WTC11 (cell line): ENCODE measurements at regions not wholly inside any gene's neighbourhood (a gene's known extent, or its start where the extent isn't known, plus 50 kb on each side); places are given as distances from the start of the nearest gene placed in this dataset.

Source experiments
- ATAC-seq: fragments of 200-7000 bp; cut with Tn5 transposase; 2 replicates; pipeline ENCODE4 v1.10.0; 2021; ENCODE audit warnings: mild to moderate bottlenecking, moderate library complexity
- CTCF ChIA-PET: fragments of 300-600 bp; sonication (Branson Sonifier 250); formaldehyde crosslinking; loops from one replicate; lab custom pipeline; 2021; ENCODE audit warnings: antibody characterized with exemption; lab: Charles Lee
- POLR2A ChIA-PET: fragments of 350-600 bp; sonication (Branson Sonifier 250); formaldehyde crosslinking; loops from one replicate; lab custom pipeline; 2021; ENCODE audit warnings: antibody characterized with exemption; lab: Charles Lee
- DNase-seq: peaks from one replicate; pipeline ENCODE4 v3.0.0; 2021; ENCODE audit warnings: low spot score
- H3K27ac Mint-ChIP-seq: 2 replicates; pipeline ENCODE4 v1.8.0; 2021; ENCODE audit warnings: mixed read lengths
- H3K27me3 Mint-ChIP-seq: 2 replicates; pipeline ENCODE4 v1.8.0; 2021; ENCODE audit warnings: low read depth, mild to moderate bottlenecking, moderate library complexity, mixed read lengths
- H3K36me3 Mint-ChIP-seq: 2 replicates; pipeline ENCODE4 v1.8.0; 2021; ENCODE audit warnings: mixed read lengths
- H3K4me1 Mint-ChIP-seq: 2 replicates; pipeline ENCODE4 v1.8.0; 2022; ENCODE audit warnings: mixed read lengths
- H3K4me3 Mint-ChIP-seq: 2 replicates; pipeline ENCODE4 v1.8.0; 2021; ENCODE audit warnings: mild to moderate bottlenecking, moderate library complexity, mixed read lengths
- H3K9me3 Mint-ChIP-seq: 2 replicates; pipeline ENCODE4 v1.8.0; 2021; ENCODE audit warnings: mixed read lengths
- ARID4B ChIP-seq: sonication (generic); formaldehyde crosslinking; IDR thresholded peaks from 2 replicates; pipeline ENCODE4 v1.8.0; 2023; ENCODE audit warnings: missing genetic modification reagents, mild to moderate bottlenecking, borderline replicate concordance
- CDX4 ChIP-seq: fragments of 250-450 bp; sonication (Bioruptor Pico); IDR thresholded peaks from 2 replicates; pipeline ENCODE4 v1.9.0; 2021; ENCODE audit warnings: moderate library complexity, mild to moderate bottlenecking, inconsistent platforms, borderline replicate concordance
- E2F5 ChIP-seq: sonication (generic); formaldehyde crosslinking; IDR thresholded peaks from 2 replicates; pipeline ENCODE4 v1.8.1; 2022; ENCODE audit warnings: mild to moderate bottlenecking, moderate library complexity, missing genetic modification reagents
- ETV6 ChIP-seq: sonication (generic); formaldehyde crosslinking; IDR thresholded peaks from 2 replicates; pipeline ENCODE4 v1.8.1; 2022; ENCODE audit warnings: mild to moderate bottlenecking, missing genetic modification reagents
- FOXK1 ChIP-seq: sonication (generic); formaldehyde crosslinking; IDR thresholded peaks from 2 replicates; pipeline ENCODE4 v1.8.0; 2022; ENCODE audit warnings: mild to moderate bottlenecking, moderate library complexity, missing genetic modification reagents
- JAZF1 ChIP-seq: fragments of 250-450 bp; sonication (Bioruptor Pico); IDR thresholded peaks from 2 replicates; pipeline ENCODE4 v1.9.0; 2021; ENCODE audit warnings: moderate library complexity, mild to moderate bottlenecking, inconsistent platforms
- MAX ChIP-seq: sonication (generic); formaldehyde crosslinking; IDR thresholded peaks from 2 replicates; pipeline ENCODE4 v1.8.0; 2022; ENCODE audit warnings: mild to moderate bottlenecking, missing genetic modification reagents
- MXD4 ChIP-seq: fragments of 250-450 bp; sonication (Bioruptor Pico); IDR thresholded peaks from 2 replicates; pipeline ENCODE4 v1.8.0; 2021; ENCODE audit warnings: mild to moderate bottlenecking, moderate library complexity, borderline replicate concordance
- MYBL2 ChIP-seq: sonication (generic); formaldehyde crosslinking; IDR thresholded peaks from 2 replicates; pipeline ENCODE4 v1.8.1; 2023; ENCODE audit warnings: mild to moderate bottlenecking, moderate library complexity, missing genetic modification reagents
- NR1H2 ChIP-seq: sonication (generic); formaldehyde crosslinking; IDR thresholded peaks from 2 replicates; pipeline ENCODE4 v1.9.0; 2021; ENCODE audit warnings: mild to moderate bottlenecking, moderate library complexity, missing genetic modification reagents
- SOX15 ChIP-seq: fragments of 250-450 bp; sonication (Bioruptor Pico); IDR thresholded peaks from 2 replicates; pipeline ENCODE4 v1.9.0; 2021; ENCODE audit warnings: mild to moderate bottlenecking
- ZNF219 ChIP-seq: sonication (generic); formaldehyde crosslinking; IDR thresholded peaks from 2 replicates; pipeline ENCODE4 v1.8.0; 2023; ENCODE audit warnings: missing genetic modification reagents, mild to moderate bottlenecking, borderline replicate concordance
- ZNF423 ChIP-seq: fragments of 250-450 bp; sonication (Bioruptor Pico); IDR thresholded peaks from 2 replicates; pipeline ENCODE4 v2.1.2; 2022; ENCODE audit warnings: mild to moderate bottlenecking, moderate library complexity
- ZNF512 ChIP-seq: sonication (generic); formaldehyde crosslinking; IDR thresholded peaks from 2 replicates; pipeline ENCODE4 v1.8.1; 2022; ENCODE audit warnings: missing genetic modification reagents, borderline replicate concordance
- ZNF671 ChIP-seq: fragments of 250-450 bp; sonication (Bioruptor Pico); IDR thresholded peaks from 2 replicates; pipeline ENCODE4 v1.8.0; 2021; ENCODE audit warnings: mild to moderate bottlenecking
- TF ChIP-seq, protein P1 (sequence below): sonication (generic); formaldehyde crosslinking; IDR thresholded peaks from 2 replicates; pipeline ENCODE4 v1.8.0; 2022; ENCODE audit warnings: mild to moderate bottlenecking, missing genetic modification reagents
- TF ChIP-seq, protein P2 (sequence below): sonication (generic); formaldehyde crosslinking; conservative IDR thresholded peaks from 2 replicates; pipeline ENCODE4 v1.8.1; 2023; ENCODE audit warnings: mild to moderate bottlenecking, low read depth, missing genetic modification reagents, moderate library complexity
- TF ChIP-seq, protein P3 (sequence below): sonication (generic); formaldehyde crosslinking; conservative IDR thresholded peaks from 2 replicates; pipeline ENCODE4 v1.8.1; 2022; ENCODE audit warnings: mild to moderate bottlenecking, missing genetic modification reagents

- Mint-ChIP-seq H3K4me1 (peaks cover 62% of the 10 kb centered on the region), H3K4me3 (no peak overlapping the region), H3K9me3 (peaks cover 2% of the 10 kb centered on the region), H3K27ac (no peak overlapping the region), H3K36me3 (peaks cover 6% of the 10 kb centered on the region), H3K27me3 (peaks cover 34% of the 10 kb centered on the region)
- ATAC-seq, result no peak
- ChIA-PET POLR2A (no interaction called here), CTCF (interaction anchor here (0.5 kb wide), 1 partner anchor 216 kb away, joined by 6 read pairs; no protein-coding TSS in a partner anchor)
- TF ChIP-seq NR1H2 (no peak), ZNF671 (no peak), MXD4 (CRISPR knock-in tag) (no peak), ARID4B (CRISPR knock-in tag) (no peak), E2F5 (CRISPR knock-in tag) (no peak), ZNF512 (CRISPR knock-in tag) (no peak), MYBL2 (CRISPR knock-in tag) (no peak), SOX15 (no peak), FOXK1 (CRISPR knock-in tag) (no peak), ZNF423 (CRISPR knock-in tag) (no peak), ZNF219 (CRISPR knock-in tag) (no peak), MAX (CRISPR knock-in tag) (no peak), CDX4 (CRISPR knock-in tag) (no peak), JAZF1 (CRISPR knock-in tag) (no peak), ETV6 (CRISPR knock-in tag) (no peak)
- TF ChIP-seq, protein P1, sequence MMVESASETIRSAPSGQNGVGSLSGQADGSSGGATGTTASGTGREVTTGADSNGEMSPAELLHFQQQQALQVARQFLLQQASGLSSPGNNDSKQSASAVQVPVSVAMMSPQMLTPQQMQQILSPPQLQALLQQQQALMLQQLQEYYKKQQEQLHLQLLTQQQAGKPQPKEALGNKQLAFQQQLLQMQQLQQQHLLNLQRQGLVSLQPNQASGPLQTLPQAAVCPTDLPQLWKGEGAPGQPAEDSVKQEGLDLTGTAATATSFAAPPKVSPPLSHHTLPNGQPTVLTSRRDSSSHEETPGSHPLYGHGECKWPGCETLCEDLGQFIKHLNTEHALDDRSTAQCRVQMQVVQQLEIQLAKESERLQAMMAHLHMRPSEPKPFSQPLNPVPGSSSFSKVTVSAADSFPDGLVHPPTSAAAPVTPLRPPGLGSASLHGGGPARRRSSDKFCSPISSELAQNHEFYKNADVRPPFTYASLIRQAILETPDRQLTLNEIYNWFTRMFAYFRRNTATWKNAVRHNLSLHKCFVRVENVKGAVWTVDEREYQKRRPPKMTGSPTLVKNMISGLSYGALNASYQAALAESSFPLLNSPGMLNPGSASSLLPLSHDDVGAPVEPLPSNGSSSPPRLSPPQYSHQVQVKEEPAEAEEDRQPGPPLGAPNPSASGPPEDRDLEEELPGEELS (CRISPR knock-in tag), result no peak
- TF ChIP-seq, protein P2, sequence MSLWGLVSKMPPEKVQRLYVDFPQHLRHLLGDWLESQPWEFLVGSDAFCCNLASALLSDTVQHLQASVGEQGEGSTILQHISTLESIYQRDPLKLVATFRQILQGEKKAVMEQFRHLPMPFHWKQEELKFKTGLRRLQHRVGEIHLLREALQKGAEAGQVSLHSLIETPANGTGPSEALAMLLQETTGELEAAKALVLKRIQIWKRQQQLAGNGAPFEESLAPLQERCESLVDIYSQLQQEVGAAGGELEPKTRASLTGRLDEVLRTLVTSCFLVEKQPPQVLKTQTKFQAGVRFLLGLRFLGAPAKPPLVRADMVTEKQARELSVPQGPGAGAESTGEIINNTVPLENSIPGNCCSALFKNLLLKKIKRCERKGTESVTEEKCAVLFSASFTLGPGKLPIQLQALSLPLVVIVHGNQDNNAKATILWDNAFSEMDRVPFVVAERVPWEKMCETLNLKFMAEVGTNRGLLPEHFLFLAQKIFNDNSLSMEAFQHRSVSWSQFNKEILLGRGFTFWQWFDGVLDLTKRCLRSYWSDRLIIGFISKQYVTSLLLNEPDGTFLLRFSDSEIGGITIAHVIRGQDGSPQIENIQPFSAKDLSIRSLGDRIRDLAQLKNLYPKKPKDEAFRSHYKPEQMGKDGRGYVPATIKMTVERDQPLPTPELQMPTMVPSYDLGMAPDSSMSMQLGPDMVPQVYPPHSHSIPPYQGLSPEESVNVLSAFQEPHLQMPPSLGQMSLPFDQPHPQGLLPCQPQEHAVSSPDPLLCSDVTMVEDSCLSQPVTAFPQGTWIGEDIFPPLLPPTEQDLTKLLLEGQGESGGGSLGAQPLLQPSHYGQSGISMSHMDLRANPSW (CRISPR knock-in tag), result no peak
- TF ChIP-seq, protein P3, sequence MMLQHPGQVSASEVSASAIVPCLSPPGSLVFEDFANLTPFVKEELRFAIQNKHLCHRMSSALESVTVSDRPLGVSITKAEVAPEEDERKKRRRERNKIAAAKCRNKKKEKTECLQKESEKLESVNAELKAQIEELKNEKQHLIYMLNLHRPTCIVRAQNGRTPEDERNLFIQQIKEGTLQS (CRISPR knock-in tag), result no peak
- no peak for DNase-seq
These were observed 197.9 kb upstream of the BMPER start for GRCh38 chr7:33707427-33707826.
